H1 (cell line): ENCODE measurements at regions not wholly inside any gene's neighbourhood (a gene's known extent, or its start where the extent isn't known, plus 50 kb on each side); places are given as distances from the start of the nearest gene placed in this dataset.

Experiments used
- CTCF ChIA-PET: fragments of 300-600 bp; sonication (Branson Sonifier 250); formaldehyde crosslinking; loops from one replicate; lab custom pipeline; 2021; ENCODE audit not compliant: partially characterized antibody; lab: Charles Lee
- POLR2A ChIA-PET: fragments of 300-600 bp; sonication (Branson Sonifier 250); formaldehyde crosslinking; loops from one replicate; lab custom pipeline; 2021; ENCODE audit warnings: inconsistent platforms; ENCODE audit not compliant: partially characterized antibody; lab: Charles Lee
- DNase-seq, 2 experiments: peaks; one replicate each; pipeline versions ENCODE4 v3.0.0 to v3.0.0-alpha.2; 2010 to 2022; ENCODE audit warnings: low spot score in 2 of 2, low read depth in 1 of 2, mixed read lengths in 1 of 2
- FAIRE-seq: peaks from 2 replicates; lab custom pipeline; 2011; peaks lifted over from hg19 to GRCh38; lab: Jason Lieb, UNC
- H2AFZ ChIP-seq: 2 replicates; pipeline ENCODE4 v1.8.1; 2012; ENCODE audit warnings: low read length, inconsistent platforms
- H2AK5ac ChIP-seq: 2 replicates; pipeline ENCODE4 v1.6.1; 2013; ENCODE audit warnings: low read depth, low read length
- H2BK120ac ChIP-seq: replicated peaks from 2 replicates; pipeline ENCODE3; 2013; ENCODE audit warnings: low read depth, low read length, inconsistent platforms
- H2BK12ac ChIP-seq: 2 replicates; pipeline ENCODE4 v1.6.1; 2013; ENCODE audit warnings: low read depth, low read length
- H2BK15ac ChIP-seq: 2 replicates; pipeline ENCODE4 v1.6.1; 2013; ENCODE audit warnings: low read length
- H2BK20ac ChIP-seq: 2 replicates; pipeline ENCODE4 v1.6.1; 2013; ENCODE audit warnings: low read length
- H2BK5ac ChIP-seq: 2 replicates; pipeline ENCODE4 v1.6.1; 2013; ENCODE audit warnings: low read depth, low read length
- H3K14ac ChIP-seq: 2 replicates; pipeline ENCODE4 v1.6.1; 2013; ENCODE audit warnings: inconsistent platforms; ENCODE audit not compliant: insufficient read length
- H3K18ac ChIP-seq: 2 replicates; pipeline ENCODE4 v1.6.1; 2013; ENCODE audit warnings: low read length; ENCODE audit errors: extremely low read depth
- H3K23ac ChIP-seq: 2 replicates; pipeline ENCODE4 v1.6.1; 2013; ENCODE audit warnings: inconsistent platforms; ENCODE audit not compliant: insufficient read length
- H3K23me2 ChIP-seq: 2 replicates; pipeline ENCODE4 v1.6.1; 2013; ENCODE audit warnings: low read depth, low read length
- H3K27ac ChIP-seq: 2 replicates; pipeline ENCODE4 v1.6.1; 2011; ENCODE audit warnings: low read depth, low read length, inconsistent platforms
- H3K27me3 ChIP-seq, 4 experiments: replicated peaks in 1 of 4; 1 replicate in 1 of 4; 2 replicates in 3 of 4; pipeline versions ENCODE4 v1.6.1 to v1.8.1; 2011 to 2013; ENCODE audit warnings: low read length in 3 of 4, mild to moderate bottlenecking in 3 of 4, inconsistent platforms in 2 of 4, mixed read lengths in 2 of 4, moderate library complexity in 1 of 4; ENCODE audit not compliant: control insufficient read depth in 3 of 4, insufficient read depth in 3 of 4; ENCODE audit errors: extremely low read depth in 1 of 4
- H3K36me3 ChIP-seq, 4 experiments: 2 replicates each; pipeline versions ENCODE4 v1.6.1 to v1.8.1; 2011 to 2013; ENCODE audit warnings: mild to moderate bottlenecking in 4 of 4, low read length in 3 of 4, moderate library complexity in 2 of 4, control low read depth in 1 of 4, inconsistent platforms in 1 of 4; ENCODE audit not compliant: insufficient read depth in 4 of 4, control insufficient read depth in 2 of 4
- H3K4ac ChIP-seq: replicated peaks from 2 replicates; pipeline ENCODE3; 2013; ENCODE audit warnings: low read length, low read depth, mixed read lengths, inconsistent platforms; ENCODE audit not compliant: insufficient read length
- H3K4me1 ChIP-seq, 4 experiments: replicated peaks in 1 of 4; 1 replicate in 1 of 4; 2 replicates in 3 of 4; pipeline versions ENCODE4 v1.6.1 to v1.8.1; 2011 to 2013; ENCODE audit warnings: low read length in 3 of 4, inconsistent platforms in 2 of 4, mixed read lengths in 1 of 4; ENCODE audit not compliant: insufficient read depth in 4 of 4, control insufficient read depth in 3 of 4
- H3K4me2 ChIP-seq, 2 experiments: 2 replicates each; pipeline versions ENCODE4 v1.6.1 to v1.8.1; 2011 to 2013; ENCODE audit warnings: low read depth in 2 of 2, low read length in 2 of 2, control low read depth in 1 of 2, inconsistent platforms in 1 of 2, mild to moderate bottlenecking in 1 of 2; ENCODE audit not compliant: insufficient read depth in 1 of 2
- H3K4me3 ChIP-seq, 4 experiments: fragments of 200-600, 300-600 bp in 1 of 4; sonication (generic), shearing (Covaris generic), sonication (Bioruptor Twin) in 1 of 4; 2 replicates each; pipeline versions ENCODE4 v1.5.1 to v1.8.1; 2011 to 2016; ENCODE audit warnings: low read length in 4 of 4, low read depth in 3 of 4, control low read depth in 2 of 4, inconsistent platforms in 2 of 4, mild to moderate bottlenecking in 2 of 4, mixed read lengths in 1 of 4, moderate library complexity in 1 of 4; ENCODE audit not compliant: insufficient read depth in 2 of 4; ENCODE audit errors: extremely low read depth in 1 of 4
- H3K56ac ChIP-seq: replicated peaks from 2 replicates; pipeline ENCODE3; 2013; ENCODE audit warnings: low read depth, mild to moderate bottlenecking, mixed read lengths, low read length, inconsistent platforms; ENCODE audit not compliant: insufficient read length
- H3K79me1 ChIP-seq: 2 replicates; pipeline ENCODE4 v1.6.1; 2013; ENCODE audit warnings: low read depth, low read length, control low read depth
- H3K79me2 ChIP-seq, 2 experiments: 2 replicates each; pipeline versions ENCODE4 v1.6.1 to v1.8.1; 2012 to 2013; ENCODE audit warnings: low read length in 2 of 2, mild to moderate bottlenecking in 2 of 2, inconsistent platforms in 1 of 2; ENCODE audit not compliant: insufficient read depth in 2 of 2, control insufficient read depth in 1 of 2
- H3K9ac ChIP-seq, 4 experiments: replicated peaks in 1 of 4; 1 replicate in 1 of 4; 2 replicates in 3 of 4; pipeline versions ENCODE4 v1.6.1 to v1.8.1; 2011 to 2013; ENCODE audit warnings: low read depth in 3 of 4, low read length in 3 of 4, control low read depth in 2 of 4, mild to moderate bottlenecking in 2 of 4, moderate library complexity in 2 of 4, inconsistent platforms in 1 of 4; ENCODE audit errors: extremely low read depth in 1 of 4
- H3K9me3 ChIP-seq, 2 experiments: 2 replicates each; pipeline versions ENCODE4 v1.6.1 to v1.8.1; 2012 to 2013; ENCODE audit warnings: mild to moderate bottlenecking in 2 of 2, moderate library complexity in 2 of 2, control low read depth in 1 of 2, inconsistent platforms in 1 of 2, low read depth in 1 of 2, low read length in 1 of 2, mixed read lengths in 1 of 2; ENCODE audit not compliant: insufficient read depth in 2 of 2
- H4K20me1 ChIP-seq, 2 experiments: replicated peaks in 1 of 2; 2 replicates each; pipeline versions ENCODE3 to v1.8.1; 2011 to 2013; ENCODE audit warnings: inconsistent platforms in 2 of 2, low read length in 2 of 2, mild to moderate bottlenecking in 1 of 2; ENCODE audit not compliant: insufficient read depth in 2 of 2, control insufficient read depth in 1 of 2
- H4K5ac ChIP-seq: 2 replicates; pipeline ENCODE4 v1.6.1; 2013; ENCODE audit warnings: low read length, low read depth, mixed read lengths, inconsistent platforms; ENCODE audit not compliant: insufficient read length
- H4K8ac ChIP-seq: 2 replicates; pipeline ENCODE4 v1.8.0; 2013; ENCODE audit warnings: mild to moderate bottlenecking, moderate library complexity, low read length, inconsistent platforms; ENCODE audit not compliant: insufficient read depth; ENCODE audit errors: extremely low read depth
- H4K91ac ChIP-seq: replicated peaks from 2 replicates; pipeline ENCODE3; 2013; ENCODE audit warnings: low read length, mixed read lengths, inconsistent platforms; ENCODE audit not compliant: insufficient read length
- BACH1 ChIP-seq: IDR thresholded peaks from 2 replicates; pipeline ENCODE4 v1.6.1; 2012; ENCODE audit warnings: low read length, improper control_type of control experiment
- CREB1 ChIP-seq: IDR thresholded peaks from 2 replicates; pipeline ENCODE4 v1.6.1; 2012; ENCODE audit warnings: inconsistent platforms
- EGR1 ChIP-seq: IDR thresholded peaks from 2 replicates; pipeline ENCODE4 v1.6.1; 2011; ENCODE audit warnings: low read depth, low read length, borderline replicate concordance
- KDM4A ChIP-seq: IDR thresholded peaks from one replicate; pipeline ENCODE4 v1.7.1; 2012; ENCODE audit warnings: low read depth, mild to moderate bottlenecking, moderate library complexity, low read length, inconsistent platforms; ENCODE audit not compliant: severe bottlenecking
- POLR2A ChIP-seq, 2 experiments: IDR thresholded peaks; 1 replicate in 1 of 2; 2 replicates in 1 of 2; pipeline ENCODE4 v1.6.1; 2011; ENCODE audit warnings: low read depth in 2 of 2, low read length in 2 of 2, mild to moderate bottlenecking in 2 of 2; ENCODE audit errors: control extremely low read depth in 1 of 2
- RAD21 ChIP-seq, 2 experiments: IDR thresholded peaks in 1 of 2; conservative IDR thresholded peaks in 1 of 2; 2 replicates each; pipeline ENCODE4 v1.6.1; 2011; ENCODE audit warnings: low read depth in 2 of 2, low read length in 2 of 2, improper control_type of control experiment in 1 of 2, inconsistent platforms in 1 of 2, mild to moderate bottlenecking in 1 of 2, moderate library complexity in 1 of 2
- RXRA ChIP-seq: IDR thresholded peaks from 2 replicates; pipeline ENCODE4 v1.6.1; 2011; ENCODE audit warnings: low read depth, mild to moderate bottlenecking, low read length, moderate library complexity; ENCODE audit not compliant: insufficient read depth
- SIN3A ChIP-seq, 2 experiments: IDR thresholded peaks in 1 of 2; conservative IDR thresholded peaks in 1 of 2; 2 replicates each; pipeline ENCODE4 v1.6.1; 2011 to 2012; ENCODE audit warnings: low read length in 2 of 2, improper control_type of control experiment in 1 of 2, low read depth in 1 of 2, mild to moderate bottlenecking in 1 of 2
- SIRT6 ChIP-seq: IDR thresholded peaks from one replicate; pipeline ENCODE4 v1.7.1; 2012; ENCODE audit warnings: low read length, inconsistent platforms
- TAF7 ChIP-seq: optimal IDR thresholded peaks from 2 replicates; pipeline ENCODE3; 2011; ENCODE audit warnings: low read depth, mild to moderate bottlenecking, inconsistent platforms, low read length, moderate library complexity, borderline replicate concordance
- WGBS, 2 experiments: shearing (Covaris generic) in 1 of 2; methylation state at CpG; one replicate each; pipeline versions ENCODE4 v1.1.6 to v1.1.7; 2013 to 2015; ENCODE audit warnings: low lambda C conversion rate in 2 of 2, mixed read lengths in 2 of 2, inconsistent platforms in 1 of 2, low coverage in 1 of 2, missing lambda C conversion rate in 1 of 2; ENCODE audit not compliant: insufficient replicate concordance in 2 of 2, insufficient coverage in 1 of 2, insufficient read length in 1 of 2; ENCODE audit errors: extremely low coverage in 1 of 2, missing lambda C conversion rate in 1 of 2; 5-methylcytosine and 5-hydroxymethylcytosine counted together
- TF ChIP-seq, protein P1 (sequence below): IDR thresholded peaks from 2 replicates; pipeline ENCODE4 v1.6.1; 2012; ENCODE audit warnings: inconsistent platforms

- Histone ChIP-seq H3K4ac (no peak overlapping the region), H3K56ac (no peak overlapping the region), H3K27me3 (no peaks in the 10 kb centered on the region), H3K14ac (no peak overlapping the region), H2BK120ac (no peak overlapping the region), H2BK15ac (no peak overlapping the region), H2AK5ac (no peak overlapping the region), H3K18ac (no peak overlapping the region), H2BK12ac (no peak overlapping the region), H3K79me1 (no peaks in the 10 kb centered on the region), H3K79me2 (no peaks in the 10 kb centered on the region), H3K23ac (no peak overlapping the region), H4K8ac (no peak overlapping the region; the same call in 1 of the 2 replicates), H4K5ac (no peak overlapping the region), H4K20me1 (no peaks in the 10 kb centered on the region), H3K9ac (no peak overlapping the region), H3K4me2 (no peak overlapping the region), H2BK5ac (no peak overlapping the region), H3K9me3 (no peaks in the 10 kb centered on the region), H2AFZ (no peak overlapping the region), H4K91ac (no peak overlapping the region), H3K4me3 (no peak overlapping the region), H3K36me3 (no peaks in the 10 kb centered on the region), H3K4me1 (peaks cover 0 to 3% (median 1%) of the 10 kb centered on the region in 4 experiments; a peak in 1 of 7 replicates), H3K27ac (no peak overlapping the region), H3K23me2 (no peaks in the 10 kb centered on the region), H2BK20ac (0 out of 2 replicates have a peak overlapping the region, but pooled peaks have one; percentile 17)
- POLR2A ChIA-PET = no interaction called here
- TF ChIP-seq KDM4A (no peak), EGR1 (no peak), SIN3A (conservative IDR thresholded peaks at IDR 0.05 in 1 of 2, IDR thresholded peaks at IDR 0.05 in 1 of 2; ENCODE audit: low read depth in 1 of 2, low read length in 2 of 2) (no peak), TAF7 (no peak), BACH1 (no peak), RXRA (no peak), POLR2A (IDR thresholded peaks at IDR 0.05; ENCODE audit: control extremely low read depth in 1 of 2, low read depth in 2 of 2, low read length in 2 of 2) (no peak), SIRT6 (no peak), RAD21 (IDR thresholded peaks at IDR 0.05 in 1 of 2, conservative IDR thresholded peaks at IDR 0.05 in 1 of 2; ENCODE audit: low read depth in 2 of 2, low read length in 2 of 2) (no peak), CREB1 (no peak)
- TF ChIP-seq, protein P1, sequence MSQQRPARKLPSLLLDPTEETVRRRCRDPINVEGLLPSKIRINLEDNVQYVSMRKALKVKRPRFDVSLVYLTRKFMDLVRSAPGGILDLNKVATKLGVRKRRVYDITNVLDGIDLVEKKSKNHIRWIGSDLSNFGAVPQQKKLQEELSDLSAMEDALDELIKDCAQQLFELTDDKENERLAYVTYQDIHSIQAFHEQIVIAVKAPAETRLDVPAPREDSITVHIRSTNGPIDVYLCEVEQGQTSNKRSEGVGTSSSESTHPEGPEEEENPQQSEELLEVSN = no peak
- WGBS, 2 experiments = 93% methylated on average over 6 of the region's 6 CpGs; no CpG with 5 or more reads in 1 of the 2 experiments
- DNase-seq (peak in 1 of 2 experiments; percentile 36), FAIRE-seq (no peak)
- CTCF ChIA-PET = interaction anchor here (0.8 to 1.2 kb wide), 2 partner anchors 60 to 572 kb away, joined by 3 read pairs; no protein-coding TSS in a partner anchor
Observed at GRCh38 chr10:129090618-129091366, 376.2 kb upstream of the MGMT start.
